PC-3 (cell line): ENCODE measurements at regions not wholly inside any gene's neighbourhood (a gene's known extent, or its start where the extent isn't known, plus 50 kb on each side); places are given as distances from the start of the nearest gene placed in this dataset.

Source experiments
- ATAC-seq: fragments of 200-7000 bp; cut with Tn5 transposase; 2 replicates; pipeline ENCODE4 v1.9.1; 2020; ENCODE audit warnings: mild to moderate bottlenecking, moderate library complexity
- BruUV-seq: library from RNA; stranded (reverse); fragments of 400-500 nt; replicated peaks from 2 replicates; lab custom pipeline; 2021; lab: Mats Ljungman, UMichigan
- CTCF ChIA-PET: fragments of 300-600 bp; sonication (Branson Sonifier 250); formaldehyde crosslinking; loops from one replicate; lab custom pipeline; 2022; ENCODE audit warnings: antibody characterized with exemption; lab: Charles Lee
- POLR2A ChIA-PET: fragments of 300-600 bp; sonication (Branson Sonifier 250); formaldehyde crosslinking; loops from one replicate; lab custom pipeline; 2022; ENCODE audit warnings: antibody characterized with exemption; ENCODE audit not compliant: unreplicated experiment; lab: Charles Lee
- DNase-seq: peaks from one replicate; pipeline ENCODE4 v3.0.0-alpha.2; 2015
- H2AFZ ChIP-seq: fragments of 300-600 bp; sonication (generic); 2 replicates; pipeline ENCODE4 v1.6.0; 2016; ENCODE audit warnings: antibody characterized with exemption, low read length
- H3F3A ChIP-seq: fragments of 300-600 bp; sonication (generic); one replicate; pipeline ENCODE4 v1.6.0; 2017; ENCODE audit warnings: antibody characterized with exemption, low read length, control low read depth, mild to moderate bottlenecking; ENCODE audit not compliant: unreplicated experiment
- H3K27ac ChIP-seq: fragments of 300-600 bp; sonication (generic); 2 replicates; pipeline ENCODE4 v1.5.1; 2016; ENCODE audit warnings: mild to moderate bottlenecking, low read length
- H3K27me3 ChIP-seq: fragments of 300-600 bp; sonication (generic); 2 replicates; pipeline ENCODE4 v1.6.1; 2016; ENCODE audit warnings: low read length, mixed read lengths
- H3K36me3 ChIP-seq: fragments of 300-600 bp; sonication (generic); 2 replicates; pipeline ENCODE4 v1.6.1; 2016; ENCODE audit warnings: low read depth, mixed run types, low read length, mixed read lengths
- H3K4me1 ChIP-seq: fragments of 300-600 bp; sonication (generic); 2 replicates; pipeline ENCODE4 v1.5.1; 2016; ENCODE audit warnings: low read length; ENCODE audit not compliant: insufficient read depth
- H3K4me2 ChIP-seq: fragments of 300-600 bp; sonication (generic); 2 replicates; pipeline ENCODE4 v1.6.0; 2016; ENCODE audit warnings: low read length
- H3K4me3 ChIP-seq: fragments of 300-600 bp; sonication (generic); 2 replicates; pipeline ENCODE4 v1.5.1; 2016; ENCODE audit warnings: mild to moderate bottlenecking, low read length, mixed read lengths
- H3K79me2 ChIP-seq: fragments of 300-600 bp; sonication (generic); 2 replicates; pipeline ENCODE4 v1.6.1; 2017; ENCODE audit warnings: low read length, mixed read lengths
- H3K9ac ChIP-seq: fragments of 300-600 bp; sonication (generic); 2 replicates; pipeline ENCODE4 v1.6.0; 2016; ENCODE audit warnings: mild to moderate bottlenecking, low read length
- H3K9me2 ChIP-seq: fragments of 300-600 bp; sonication (generic); replicated peaks from 2 replicates; pipeline ENCODE4 v1.6.1; 2016; ENCODE audit warnings: mixed run types, low read length, mixed read lengths
- H3K9me3 ChIP-seq: fragments of 300-600 bp; sonication (generic); 2 replicates; pipeline ENCODE4 v1.6.1; 2016; ENCODE audit warnings: low read length, mixed read lengths
- H4K20me1 ChIP-seq: fragments of 300-600 bp; sonication (generic); 2 replicates; pipeline ENCODE4 v1.6.1; 2016; ENCODE audit warnings: low read length, mixed read lengths
- EZH2 ChIP-seq: fragments of 300-600 bp; sonication (generic); IDR thresholded peaks from one replicate; pipeline ENCODE4 v1.6.1; 2017; ENCODE audit warnings: antibody characterized with exemption, mild to moderate bottlenecking, low read length; ENCODE audit not compliant: unreplicated experiment
- EZH2phosphoT487 ChIP-seq: fragments of 300-600 bp; sonication (generic); IDR thresholded peaks from 2 replicates; pipeline ENCODE4 v1.6.1; 2018; ENCODE audit warnings: mild to moderate bottlenecking, antibody characterized with exemption, low read length, borderline replicate concordance
- intact Hi-C: fragments of 100-400 bp; cut with micrococcal nuclease; formaldehyde crosslinking; loops from 2 replicates; pipeline ENCODE4 v1.9.0; 2023
- TF ChIP-seq, protein P1 (sequence below): fragments of 300-600 bp; sonication (generic); conservative IDR thresholded peaks from 2 replicates; pipeline ENCODE4 v1.5.1; 2017; ENCODE audit warnings: antibody characterized with exemption, low read depth, mild to moderate bottlenecking, low read length

DNA sequence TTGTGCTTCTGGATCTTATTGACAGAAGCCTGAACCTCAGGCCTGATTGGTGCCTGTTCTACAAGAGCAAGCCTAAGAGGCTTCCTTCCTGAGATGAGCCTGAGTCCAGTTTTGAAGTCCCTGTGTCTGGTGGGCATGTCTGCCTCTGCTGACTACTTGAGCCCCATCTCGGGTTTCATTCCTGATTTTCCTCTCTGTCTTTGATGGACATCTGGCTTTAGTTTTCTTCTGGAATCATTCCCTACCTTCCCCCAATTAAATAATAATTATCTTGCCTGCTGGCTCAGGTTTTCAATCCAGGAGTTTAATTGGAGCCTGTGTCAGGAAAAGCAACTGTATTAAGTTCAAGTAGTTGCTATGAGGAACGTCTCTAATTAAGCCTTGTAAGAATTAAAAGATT, 135.5 kb upstream of the MC4R start:
- no peaks in the 10 kb centered on the region for H3K36me3 ChIP-seq
- H3K27ac ChIP-seq, result no peak overlapping the region
- H3F3A ChIP-seq, result no peaks in the 10 kb centered on the region
- POLR2A ChIA-PET, result no interaction called here
- no peak overlapping the region for H3K9ac ChIP-seq
- no peak overlapping the region for H3K4me2 ChIP-seq
- DNase-seq, result no peak
- no peak overlapping the region for H3K4me3 ChIP-seq
- peaks cover 7% of the 10 kb centered on the region; the same call in 1 of the 2 replicates for H3K4me1 ChIP-seq
- ATAC-seq, result no peak
- H3K79me2 ChIP-seq, result no peaks in the 10 kb centered on the region
- H2AFZ ChIP-seq, result no peak overlapping the region
- no peaks in the 10 kb centered on the region for H3K9me3 ChIP-seq
- no peak for TF ChIP-seq EZH2phosphoT487
- TF ChIP-seq, protein P1, sequence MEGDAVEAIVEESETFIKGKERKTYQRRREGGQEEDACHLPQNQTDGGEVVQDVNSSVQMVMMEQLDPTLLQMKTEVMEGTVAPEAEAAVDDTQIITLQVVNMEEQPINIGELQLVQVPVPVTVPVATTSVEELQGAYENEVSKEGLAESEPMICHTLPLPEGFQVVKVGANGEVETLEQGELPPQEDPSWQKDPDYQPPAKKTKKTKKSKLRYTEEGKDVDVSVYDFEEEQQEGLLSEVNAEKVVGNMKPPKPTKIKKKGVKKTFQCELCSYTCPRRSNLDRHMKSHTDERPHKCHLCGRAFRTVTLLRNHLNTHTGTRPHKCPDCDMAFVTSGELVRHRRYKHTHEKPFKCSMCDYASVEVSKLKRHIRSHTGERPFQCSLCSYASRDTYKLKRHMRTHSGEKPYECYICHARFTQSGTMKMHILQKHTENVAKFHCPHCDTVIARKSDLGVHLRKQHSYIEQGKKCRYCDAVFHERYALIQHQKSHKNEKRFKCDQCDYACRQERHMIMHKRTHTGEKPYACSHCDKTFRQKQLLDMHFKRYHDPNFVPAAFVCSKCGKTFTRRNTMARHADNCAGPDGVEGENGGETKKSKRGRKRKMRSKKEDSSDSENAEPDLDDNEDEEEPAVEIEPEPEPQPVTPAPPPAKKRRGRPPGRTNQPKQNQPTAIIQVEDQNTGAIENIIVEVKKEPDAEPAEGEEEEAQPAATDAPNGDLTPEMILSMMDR, result no peak
- no peak for TF ChIP-seq EZH2
- no peaks in the 10 kb centered on the region for H3K27me3 ChIP-seq
- intact Hi-C loops, result no loop called here
- BruUV-seq, result no TSS peak
- H3K9me2 ChIP-seq, result no peaks in the 10 kb centered on the region
- CTCF ChIA-PET, result no interaction called here
- H4K20me1 ChIP-seq, result no peaks in the 10 kb centered on the region

DNA sequence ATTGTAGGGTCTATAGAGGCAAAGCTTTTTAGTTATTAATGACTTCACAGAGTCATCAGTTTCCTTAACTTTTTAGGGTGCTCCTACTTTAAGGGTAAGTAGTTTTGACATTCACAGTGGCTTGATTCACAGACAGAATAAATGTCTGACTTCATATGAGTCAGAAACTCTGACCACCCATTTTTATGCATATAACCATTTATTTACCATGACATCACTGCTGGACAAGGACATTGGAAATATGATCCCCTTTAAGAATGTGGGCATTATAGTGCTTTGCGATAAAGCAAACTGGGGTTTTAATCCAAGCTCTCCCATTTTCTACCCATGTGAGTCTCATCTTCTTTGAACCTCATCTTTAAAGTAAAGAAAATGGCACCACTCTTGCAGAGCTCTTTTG, 162.0 kb upstream of the MC4R start:
- intact Hi-C loops, result no loop called here
- Histone ChIP-seq H3K4me1 (peaks cover 17% of the 10 kb centered on the region), H3K27ac (peak overlapping the region; percentile 18; the same call in 1 of the 2 replicates), H3K79me2 (no peaks in the 10 kb centered on the region), H3F3A (no peaks in the 10 kb centered on the region), H3K4me2 (peak overlapping the region; percentile 56), H3K9me3 (no peaks in the 10 kb centered on the region), H3K36me3 (no peaks in the 10 kb centered on the region), H2AFZ (no peak overlapping the region), H4K20me1 (no peaks in the 10 kb centered on the region), H3K9me2 (no peaks in the 10 kb centered on the region), H3K9ac (no peak overlapping the region), H3K27me3 (no peaks in the 10 kb centered on the region), H3K4me3 (no peak overlapping the region)
- ATAC-seq (peak; percentile 92), DNase-seq (peak; percentile 68)
- ChIA-PET CTCF (no interaction called here), POLR2A (no interaction called here)
- BruUV-seq, result no TSS peak
- TF ChIP-seq EZH2, result no peak
- TF ChIP-seq EZH2phosphoT487, result no peak
- TF ChIP-seq, protein P1, result no peak

DNA sequence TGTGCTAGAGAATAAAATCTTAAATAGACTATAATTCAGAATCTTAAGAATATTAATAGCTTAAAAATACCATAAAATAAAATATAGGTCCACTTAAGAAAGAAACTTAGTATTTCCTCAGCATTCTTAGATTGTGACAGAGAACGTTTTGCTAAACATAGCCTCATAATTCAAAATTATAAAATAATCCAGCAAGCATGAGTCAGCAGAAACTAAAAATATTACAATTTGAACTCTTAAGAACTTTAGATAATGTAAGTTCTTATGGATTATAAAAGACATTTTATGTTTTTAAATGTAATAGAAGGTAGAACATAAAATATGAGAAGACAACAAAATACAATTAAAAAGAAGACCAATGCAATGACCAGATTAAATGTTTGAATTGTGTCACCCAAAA, 164.5 kb upstream of the MC4R start:
- H3K4me2 ChIP-seq, result no peak overlapping the region
- H3K9me2 ChIP-seq, result no peaks in the 10 kb centered on the region
- no peak overlapping the region for H2AFZ ChIP-seq
- DNase-seq (no peak), ATAC-seq (no peak)
- no peaks in the 10 kb centered on the region for H3K79me2 ChIP-seq
- no peaks in the 10 kb centered on the region for H3K36me3 ChIP-seq
- intact Hi-C loops, result no loop called here
- TF ChIP-seq EZH2phosphoT487 (no peak), EZH2 (no peak)
- TF ChIP-seq, protein P1, result no peak
- POLR2A ChIA-PET, result no interaction called here
- H3K27me3 ChIP-seq, result no peaks in the 10 kb centered on the region
- no peak overlapping the region for H3K9ac ChIP-seq
- H3F3A ChIP-seq, result no peaks in the 10 kb centered on the region
- no TSS peak for BruUV-seq
- H4K20me1 ChIP-seq, result no peaks in the 10 kb centered on the region
- no peaks in the 10 kb centered on the region for H3K9me3 ChIP-seq
- CTCF ChIA-PET, result interaction anchor here (0.6 kb wide), 1 partner anchor 549 kb away, joined by 3 read pairs; no protein-coding TSS in a partner anchor
- peaks cover 17% of the 10 kb centered on the region for H3K4me1 ChIP-seq
- no peak overlapping the region for H3K4me3 ChIP-seq
- no peak overlapping the region for H3K27ac ChIP-seq
